Mucosa of descending colon (tissue), 3 donors: ENCODE measurements at regions not wholly inside any gene's neighbourhood (a gene's known extent, or its start where the extent isn't known, plus 50 kb on each side); places are given as distances from the start of the nearest gene placed in this dataset.
"Not testable (repeated sequence)": the region's sequence is repeated elsewhere in the genome, so short reads cannot be mapped to it uniquely, and the experiment has no call there.

ENCODE experiments used
- ATAC-seq: fragments of 200-7000 bp; cut with Tn5 transposase; one replicate; pipeline ENCODE4 v1.9.1; 2020; ENCODE audit warnings: mild to moderate bottlenecking, moderate library complexity
- DNase-seq, 3 donors: peaks; one replicate each; pipeline ENCODE4 v3.0.0-alpha.2; 2020
- H3K36me3 ChIP-seq: fragments of 200-600 bp; one replicate; pipeline ENCODE4 v1.8.0; 2021; ENCODE audit warnings: low read depth, mild to moderate bottlenecking
- H3K4me1 ChIP-seq: fragments of 200-600 bp; one replicate; pipeline ENCODE4 v1.8.0; 2021; ENCODE audit warnings: low read depth, mild to moderate bottlenecking
- H3K4me3 ChIP-seq: fragments of 200-600 bp; one replicate; pipeline ENCODE4 v1.8.0; 2021; ENCODE audit warnings: mild to moderate bottlenecking
- H3K9me3 ChIP-seq: fragments of 200-600 bp; one replicate; pipeline ENCODE4 v1.8.0; 2021; ENCODE audit warnings: mild to moderate bottlenecking
- intact Hi-C, 2 donors: fragments of 100-400 bp; cut with DNase I in 1 of 2; cut with micrococcal nuclease in 1 of 2; formaldehyde crosslinking; loops; one replicate each; pipeline versions ENCODE4 v1.11.0 to v1.11.1; 2022; cut with DNase I, micrococcal nuclease
- donor health status: DM: no; HTN: no; CAD: no; lungs with moderate emphysema.
- donor health status: DM: no; HTN: no; CAD: no.
- donor health status: DM: no; HTN: yes; CAD: no.

DNA sequence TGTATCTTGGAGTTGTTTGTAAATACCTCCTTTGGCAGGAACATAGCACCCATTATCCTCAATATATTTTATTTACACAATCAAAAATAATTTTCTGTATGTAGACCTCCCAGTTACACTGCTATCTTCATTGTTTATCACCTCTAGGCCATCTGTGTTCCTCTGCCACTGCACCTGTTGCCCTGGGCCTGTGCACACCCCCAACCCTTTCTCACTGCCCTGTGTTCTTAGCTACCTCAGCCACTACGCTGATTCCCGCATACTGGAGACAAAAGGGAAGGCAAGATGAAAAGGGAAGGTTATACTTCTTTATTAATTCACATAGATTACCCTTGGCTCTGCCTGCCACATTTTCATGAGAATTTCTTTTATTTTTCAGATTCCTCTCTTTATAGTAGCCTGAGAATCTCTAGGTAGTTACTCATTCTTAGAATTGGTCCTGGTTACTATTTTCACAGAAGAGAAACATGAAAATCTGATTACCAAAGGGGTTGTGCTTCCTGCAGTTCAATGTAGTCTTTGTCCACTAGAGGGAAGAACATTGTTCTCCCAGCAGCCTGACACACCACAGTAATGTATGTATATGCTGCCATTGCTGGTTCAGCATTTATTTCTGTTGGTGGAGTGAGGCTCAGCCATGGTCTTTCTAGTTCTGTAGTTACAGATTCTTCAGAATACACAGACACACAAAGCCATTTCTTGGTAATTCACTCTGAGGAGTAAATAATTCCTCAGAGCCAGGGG is 1947.5 kb downstream of the KHDRBS2 start:
- ATAC-seq, DNase-seq, H3K4me3 ChIP-seq, H3K36me3 ChIP-seq, intact Hi-C loops, H3K4me1 ChIP-seq: not testable (repeated sequence)
- H3K9me3 ChIP-seq: peaks cover 21% of the 10 kb centered on the region

DNA sequence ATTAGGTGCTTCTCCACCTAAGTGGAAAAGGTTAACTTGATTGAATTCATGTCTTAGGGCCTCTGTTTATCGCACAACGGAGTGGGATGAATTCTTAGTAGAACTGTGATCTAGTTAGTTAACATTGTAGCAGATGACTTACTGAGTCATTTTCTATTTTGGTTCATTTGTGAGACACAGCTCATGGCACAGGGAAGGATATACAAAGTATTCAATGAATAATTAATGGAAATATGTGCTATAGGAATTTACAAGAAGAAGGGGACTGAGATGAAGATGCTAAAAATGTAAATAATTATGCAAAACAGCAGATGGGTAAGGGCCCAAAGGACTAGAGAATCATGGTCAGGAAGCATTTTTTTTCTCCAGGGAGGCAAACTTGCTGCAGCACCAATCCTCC is 1950.9 kb downstream of the KHDRBS2 start:
- DNase-seq, ATAC-seq, intact Hi-C loops, H3K36me3 ChIP-seq, H3K4me3 ChIP-seq, H3K4me1 ChIP-seq: not testable (repeated sequence)
- H3K9me3 ChIP-seq: peaks cover 28% of the 10 kb centered on the region

DNA sequence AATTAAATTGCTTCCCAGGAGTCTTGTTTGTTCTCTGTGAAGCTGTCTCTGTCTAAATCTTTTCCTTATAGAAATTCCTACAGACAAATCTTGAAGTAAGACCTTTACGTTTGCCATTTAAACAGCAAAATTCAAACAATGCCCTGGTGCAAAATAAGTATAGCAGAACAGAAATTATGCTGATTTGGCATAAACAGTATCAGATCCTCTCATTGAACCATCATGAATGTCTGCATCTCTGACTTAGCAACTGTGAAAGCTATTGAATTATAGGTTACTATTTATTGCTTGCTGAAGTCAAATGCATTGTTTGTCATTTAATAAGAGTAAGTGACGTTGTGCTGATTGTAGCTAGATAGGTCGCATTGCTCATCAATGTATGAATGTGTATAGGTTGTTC is 1952.3 kb downstream of the KHDRBS2 start:
- H3K9me3 ChIP-seq: peaks cover 38% of the 10 kb centered on the region
- DNase-seq, H3K36me3 ChIP-seq, H3K4me3 ChIP-seq, H3K4me1 ChIP-seq, intact Hi-C loops, ATAC-seq: not testable (repeated sequence)

DNA sequence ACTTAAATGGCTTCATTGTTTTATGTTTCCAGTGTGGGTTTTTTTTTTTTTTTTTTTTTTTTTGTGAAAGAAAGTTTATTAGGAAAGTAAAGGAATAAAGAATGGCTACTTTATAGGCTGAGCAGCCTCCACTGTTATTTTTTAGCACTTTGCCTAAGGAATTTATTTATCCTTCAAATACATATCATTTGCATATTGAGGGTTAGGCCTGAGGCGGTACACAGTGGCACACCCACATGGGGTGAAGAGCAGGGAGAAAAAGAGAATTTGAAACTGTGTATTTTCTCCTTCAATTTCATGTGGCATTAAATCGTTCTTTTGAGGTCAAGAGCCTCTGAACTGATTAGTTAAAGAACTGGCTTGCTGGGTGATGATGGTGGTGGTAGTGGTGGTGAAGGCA is 1977.1 kb downstream of the KHDRBS2 start:
- H3K9me3 ChIP-seq, H3K4me3 ChIP-seq, H3K4me1 ChIP-seq, ATAC-seq, H3K36me3 ChIP-seq, DNase-seq, intact Hi-C loops: not testable (repeated sequence)
